Ishikawa (cell line): ENCODE measurements at regions not wholly inside any gene's neighbourhood (a gene's known extent, or its start where the extent isn't known, plus 50 kb on each side); places are given as distances from the start of the nearest gene placed in this dataset.

Experiments used
- CEBPB ChIP-seq: IDR thresholded peaks from 2 replicates; pipeline ENCODE4 v1.6.1; 2012
- CREB1 ChIP-seq: IDR thresholded peaks from 2 replicates; pipeline ENCODE4 v1.6.1; 2012; ENCODE audit warnings: low read depth
- EGR1 ChIP-seq: IDR thresholded peaks from 2 replicates; pipeline ENCODE4 v1.6.1; 2012
- EP300 ChIP-seq: IDR thresholded peaks from 2 replicates; pipeline ENCODE4 v1.6.1; 2012; ENCODE audit warnings: borderline replicate concordance
- FOXM1 ChIP-seq: IDR thresholded peaks from 2 replicates; pipeline ENCODE4 v1.6.1; 2012; ENCODE audit warnings: low read depth, borderline replicate concordance
- NFIC ChIP-seq: IDR thresholded peaks from 2 replicates; pipeline ENCODE4 v1.6.1; 2012
- RAD21 ChIP-seq: IDR thresholded peaks from 2 replicates; pipeline ENCODE4 v1.6.1; 2012; ENCODE audit warnings: low read depth
- REST ChIP-seq: IDR thresholded peaks from 2 replicates; pipeline ENCODE4 v1.6.1; 2012; ENCODE audit warnings: low read depth, mild to moderate bottlenecking
- TAF1 ChIP-seq: IDR thresholded peaks from 2 replicates; pipeline ENCODE4 v1.6.1; 2012; ENCODE audit warnings: low read depth, mild to moderate bottlenecking
- TCF12 ChIP-seq: IDR thresholded peaks from 2 replicates; pipeline ENCODE4 v1.6.1; 2012; ENCODE audit warnings: low read depth
- TEAD4 ChIP-seq: IDR thresholded peaks from 2 replicates; pipeline ENCODE4 v1.6.1; 2012
- USF1 ChIP-seq: IDR thresholded peaks from 2 replicates; pipeline ENCODE4 v1.6.1; 2012
- YY1 ChIP-seq: IDR thresholded peaks from 2 replicates; pipeline ENCODE4 v1.6.1; 2012; ENCODE audit warnings: low read depth
- TF ChIP-seq, protein P1 (sequence below): IDR thresholded peaks from 2 replicates; pipeline ENCODE4 v1.6.1; 2012

DNA sequence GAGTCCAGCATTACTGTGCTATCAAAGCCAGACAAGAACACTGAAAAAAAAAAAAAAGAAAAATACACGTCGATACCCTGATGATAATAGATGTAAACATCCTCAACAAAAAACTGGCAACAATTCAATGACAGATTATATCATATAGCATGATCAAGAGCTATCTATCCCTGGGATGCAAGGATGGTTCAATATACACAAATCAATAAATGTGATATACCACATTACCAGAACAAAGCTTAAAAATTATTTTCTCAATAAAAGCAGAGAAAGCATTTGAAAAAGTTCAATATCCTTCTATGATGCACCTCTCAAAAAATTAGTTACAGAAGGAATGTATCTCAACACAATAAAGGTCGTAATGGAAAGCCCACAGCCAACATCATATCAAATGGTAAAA, 332.8 kb upstream of the MMADHC start:
- TF ChIP-seq EP300 (no peak), TAF1 (no peak), USF1 (no peak), YY1 (no peak), RAD21 (no peak), TEAD4 (no peak), NFIC (no peak), EGR1 (no peak), TCF12 (no peak), REST (no peak), CEBPB (no peak), FOXM1 (no peak), CREB1 (no peak)
- TF ChIP-seq, protein P1, sequence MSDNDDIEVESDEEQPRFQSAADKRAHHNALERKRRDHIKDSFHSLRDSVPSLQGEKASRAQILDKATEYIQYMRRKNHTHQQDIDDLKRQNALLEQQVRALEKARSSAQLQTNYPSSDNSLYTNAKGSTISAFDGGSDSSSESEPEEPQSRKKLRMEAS = no peak
